HEK293 (cell line): ENCODE measurements at regions not wholly inside any gene's neighbourhood (a gene's known extent, or its start where the extent isn't known, plus 50 kb on each side); places are given as distances from the start of the nearest gene placed in this dataset.

Source experiments
- SETDB1 ChIP-seq: IDR thresholded peaks from one replicate; pipeline ENCODE4 v1.6.1; 2017; ENCODE audit warnings: mild to moderate bottlenecking, low read length, moderate library complexity, mixed read lengths; ENCODE audit not compliant: insufficient read length
- ZNF114 ChIP-seq: fragments of 450-650 bp; formaldehyde crosslinking; IDR thresholded peaks from 2 replicates; pipeline ENCODE4 v1.5.0; 2017; ENCODE audit warnings: missing biosample characterization, missing genetic modification characterization
- ZNF776 ChIP-seq: fragments of 450-650 bp; formaldehyde crosslinking; IDR thresholded peaks from 2 replicates; pipeline ENCODE4 v1.5.0; 2017; ENCODE audit warnings: missing biosample characterization, missing genetic modification characterization, borderline replicate concordance
- TF ChIP-seq, protein P1 (sequence below): fragments of 450-650 bp; formaldehyde crosslinking; IDR thresholded peaks from 2 replicates; pipeline ENCODE4 v1.5.1; 2016; ENCODE audit warnings: missing biosample characterization, missing genetic modification characterization
- TF ChIP-seq, protein P2 (sequence below): fragments of 450-650 bp; formaldehyde crosslinking; IDR thresholded peaks from 2 replicates; pipeline ENCODE4 v1.5.1; 2016; ENCODE audit warnings: missing biosample characterization, missing genetic modification characterization

DNA sequence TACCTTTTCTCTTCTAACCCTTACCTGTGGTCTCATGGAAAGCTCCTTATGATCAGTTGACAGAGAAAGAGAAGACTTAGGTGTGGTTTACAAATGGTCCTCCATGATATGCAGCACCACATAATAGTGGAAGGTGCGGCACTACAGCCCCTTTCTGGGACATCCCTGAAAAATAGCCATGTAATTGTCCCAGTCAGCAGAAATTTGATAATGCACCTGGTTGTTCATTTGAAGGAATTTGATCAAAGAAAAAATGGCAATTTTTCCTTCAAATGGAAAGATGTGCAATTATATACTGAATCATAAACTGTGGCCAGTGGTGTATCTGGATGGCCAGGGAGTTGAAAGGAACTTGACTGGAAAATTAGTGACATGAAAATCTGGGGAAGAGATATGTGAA, 293.6 kb upstream of the PCDH20 start:
- TF ChIP-seq, protein P1, sequence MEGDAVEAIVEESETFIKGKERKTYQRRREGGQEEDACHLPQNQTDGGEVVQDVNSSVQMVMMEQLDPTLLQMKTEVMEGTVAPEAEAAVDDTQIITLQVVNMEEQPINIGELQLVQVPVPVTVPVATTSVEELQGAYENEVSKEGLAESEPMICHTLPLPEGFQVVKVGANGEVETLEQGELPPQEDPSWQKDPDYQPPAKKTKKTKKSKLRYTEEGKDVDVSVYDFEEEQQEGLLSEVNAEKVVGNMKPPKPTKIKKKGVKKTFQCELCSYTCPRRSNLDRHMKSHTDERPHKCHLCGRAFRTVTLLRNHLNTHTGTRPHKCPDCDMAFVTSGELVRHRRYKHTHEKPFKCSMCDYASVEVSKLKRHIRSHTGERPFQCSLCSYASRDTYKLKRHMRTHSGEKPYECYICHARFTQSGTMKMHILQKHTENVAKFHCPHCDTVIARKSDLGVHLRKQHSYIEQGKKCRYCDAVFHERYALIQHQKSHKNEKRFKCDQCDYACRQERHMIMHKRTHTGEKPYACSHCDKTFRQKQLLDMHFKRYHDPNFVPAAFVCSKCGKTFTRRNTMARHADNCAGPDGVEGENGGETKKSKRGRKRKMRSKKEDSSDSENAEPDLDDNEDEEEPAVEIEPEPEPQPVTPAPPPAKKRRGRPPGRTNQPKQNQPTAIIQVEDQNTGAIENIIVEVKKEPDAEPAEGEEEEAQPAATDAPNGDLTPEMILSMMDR (tag by site-specific recombination) = no peak
- TF ChIP-seq ZNF114 (no peak), ZNF776 (tag by site-specific recombination) (no peak), SETDB1 (no peak)
- TF ChIP-seq, protein P2, sequence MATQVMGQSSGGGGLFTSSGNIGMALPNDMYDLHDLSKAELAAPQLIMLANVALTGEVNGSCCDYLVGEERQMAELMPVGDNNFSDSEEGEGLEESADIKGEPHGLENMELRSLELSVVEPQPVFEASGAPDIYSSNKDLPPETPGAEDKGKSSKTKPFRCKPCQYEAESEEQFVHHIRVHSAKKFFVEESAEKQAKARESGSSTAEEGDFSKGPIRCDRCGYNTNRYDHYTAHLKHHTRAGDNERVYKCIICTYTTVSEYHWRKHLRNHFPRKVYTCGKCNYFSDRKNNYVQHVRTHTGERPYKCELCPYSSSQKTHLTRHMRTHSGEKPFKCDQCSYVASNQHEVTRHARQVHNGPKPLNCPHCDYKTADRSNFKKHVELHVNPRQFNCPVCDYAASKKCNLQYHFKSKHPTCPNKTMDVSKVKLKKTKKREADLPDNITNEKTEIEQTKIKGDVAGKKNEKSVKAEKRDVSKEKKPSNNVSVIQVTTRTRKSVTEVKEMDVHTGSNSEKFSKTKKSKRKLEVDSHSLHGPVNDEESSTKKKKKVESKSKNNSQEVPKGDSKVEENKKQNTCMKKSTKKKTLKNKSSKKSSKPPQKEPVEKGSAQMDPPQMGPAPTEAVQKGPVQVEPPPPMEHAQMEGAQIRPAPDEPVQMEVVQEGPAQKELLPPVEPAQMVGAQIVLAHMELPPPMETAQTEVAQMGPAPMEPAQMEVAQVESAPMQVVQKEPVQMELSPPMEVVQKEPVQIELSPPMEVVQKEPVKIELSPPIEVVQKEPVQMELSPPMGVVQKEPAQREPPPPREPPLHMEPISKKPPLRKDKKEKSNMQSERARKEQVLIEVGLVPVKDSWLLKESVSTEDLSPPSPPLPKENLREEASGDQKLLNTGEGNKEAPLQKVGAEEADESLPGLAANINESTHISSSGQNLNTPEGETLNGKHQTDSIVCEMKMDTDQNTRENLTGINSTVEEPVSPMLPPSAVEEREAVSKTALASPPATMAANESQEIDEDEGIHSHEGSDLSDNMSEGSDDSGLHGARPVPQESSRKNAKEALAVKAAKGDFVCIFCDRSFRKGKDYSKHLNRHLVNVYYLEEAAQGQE (tag by site-specific recombination) = no peak
